ENCODE measurements at regions not wholly inside any gene's neighbourhood (a gene's known extent, or its start where the extent isn't known, plus 50 kb on each side); places are given as distances from the start of the nearest gene placed in this dataset.

DNA sequence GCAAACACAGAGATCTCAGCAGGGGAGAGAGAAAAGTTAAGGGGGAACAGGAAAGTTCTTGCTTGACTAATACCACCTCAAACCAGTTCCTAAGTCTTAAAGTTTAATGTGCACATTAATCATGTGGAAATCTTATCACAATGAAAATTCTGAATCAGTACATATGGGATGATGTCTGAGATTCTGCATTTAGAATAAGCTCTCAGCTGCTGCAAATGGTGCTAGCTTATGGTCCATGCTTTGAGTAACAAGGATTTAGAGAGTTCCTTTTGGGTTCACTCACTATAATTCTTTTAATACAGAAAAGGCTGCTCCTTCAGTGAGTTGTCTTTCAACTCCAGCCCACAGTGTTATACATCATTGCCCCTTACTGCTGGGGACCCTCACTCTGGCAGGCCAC, 99.5 kb upstream of the THRB start:
- Histone ChIP-seq H3K27me3 (ENCODE audit: insufficient read depth, poor library complexity, severe bottlenecking) (no peaks in the 10 kb centered on the region), H3K27ac (replicated peaks) (no peak overlapping the region), H3K4me3 (replicated peaks; ENCODE audit: insufficient read depth, low read length) (no peak overlapping the region)
- no peak for DNase-seq (ENCODE audit: low read depth in 1 of 2, low spot score in 1 of 2)
- TF ChIP-seq POLR2AphosphoS5 (IDR thresholded peaks at IDR 0.05; ENCODE audit: low read depth): no peak
- TF ChIP-seq, protein P1, sequence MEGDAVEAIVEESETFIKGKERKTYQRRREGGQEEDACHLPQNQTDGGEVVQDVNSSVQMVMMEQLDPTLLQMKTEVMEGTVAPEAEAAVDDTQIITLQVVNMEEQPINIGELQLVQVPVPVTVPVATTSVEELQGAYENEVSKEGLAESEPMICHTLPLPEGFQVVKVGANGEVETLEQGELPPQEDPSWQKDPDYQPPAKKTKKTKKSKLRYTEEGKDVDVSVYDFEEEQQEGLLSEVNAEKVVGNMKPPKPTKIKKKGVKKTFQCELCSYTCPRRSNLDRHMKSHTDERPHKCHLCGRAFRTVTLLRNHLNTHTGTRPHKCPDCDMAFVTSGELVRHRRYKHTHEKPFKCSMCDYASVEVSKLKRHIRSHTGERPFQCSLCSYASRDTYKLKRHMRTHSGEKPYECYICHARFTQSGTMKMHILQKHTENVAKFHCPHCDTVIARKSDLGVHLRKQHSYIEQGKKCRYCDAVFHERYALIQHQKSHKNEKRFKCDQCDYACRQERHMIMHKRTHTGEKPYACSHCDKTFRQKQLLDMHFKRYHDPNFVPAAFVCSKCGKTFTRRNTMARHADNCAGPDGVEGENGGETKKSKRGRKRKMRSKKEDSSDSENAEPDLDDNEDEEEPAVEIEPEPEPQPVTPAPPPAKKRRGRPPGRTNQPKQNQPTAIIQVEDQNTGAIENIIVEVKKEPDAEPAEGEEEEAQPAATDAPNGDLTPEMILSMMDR (IDR thresholded peaks at IDR 0.05; ENCODE audit: insufficient read depth, low read length): no peak
- TF ChIP-seq, protein P2, sequence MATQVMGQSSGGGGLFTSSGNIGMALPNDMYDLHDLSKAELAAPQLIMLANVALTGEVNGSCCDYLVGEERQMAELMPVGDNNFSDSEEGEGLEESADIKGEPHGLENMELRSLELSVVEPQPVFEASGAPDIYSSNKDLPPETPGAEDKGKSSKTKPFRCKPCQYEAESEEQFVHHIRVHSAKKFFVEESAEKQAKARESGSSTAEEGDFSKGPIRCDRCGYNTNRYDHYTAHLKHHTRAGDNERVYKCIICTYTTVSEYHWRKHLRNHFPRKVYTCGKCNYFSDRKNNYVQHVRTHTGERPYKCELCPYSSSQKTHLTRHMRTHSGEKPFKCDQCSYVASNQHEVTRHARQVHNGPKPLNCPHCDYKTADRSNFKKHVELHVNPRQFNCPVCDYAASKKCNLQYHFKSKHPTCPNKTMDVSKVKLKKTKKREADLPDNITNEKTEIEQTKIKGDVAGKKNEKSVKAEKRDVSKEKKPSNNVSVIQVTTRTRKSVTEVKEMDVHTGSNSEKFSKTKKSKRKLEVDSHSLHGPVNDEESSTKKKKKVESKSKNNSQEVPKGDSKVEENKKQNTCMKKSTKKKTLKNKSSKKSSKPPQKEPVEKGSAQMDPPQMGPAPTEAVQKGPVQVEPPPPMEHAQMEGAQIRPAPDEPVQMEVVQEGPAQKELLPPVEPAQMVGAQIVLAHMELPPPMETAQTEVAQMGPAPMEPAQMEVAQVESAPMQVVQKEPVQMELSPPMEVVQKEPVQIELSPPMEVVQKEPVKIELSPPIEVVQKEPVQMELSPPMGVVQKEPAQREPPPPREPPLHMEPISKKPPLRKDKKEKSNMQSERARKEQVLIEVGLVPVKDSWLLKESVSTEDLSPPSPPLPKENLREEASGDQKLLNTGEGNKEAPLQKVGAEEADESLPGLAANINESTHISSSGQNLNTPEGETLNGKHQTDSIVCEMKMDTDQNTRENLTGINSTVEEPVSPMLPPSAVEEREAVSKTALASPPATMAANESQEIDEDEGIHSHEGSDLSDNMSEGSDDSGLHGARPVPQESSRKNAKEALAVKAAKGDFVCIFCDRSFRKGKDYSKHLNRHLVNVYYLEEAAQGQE (IDR thresholded peaks at IDR 0.05; ENCODE audit: insufficient replicate concordance, low read depth): no peak
- TF ChIP-seq GABPA (IDR thresholded peaks at IDR 0.05; ENCODE audit: low read depth): no peak
- no peak for TF ChIP-seq SPI1 (IDR thresholded peaks at IDR 0.05; ENCODE audit: borderline replicate concordance, low read depth)

DNA sequence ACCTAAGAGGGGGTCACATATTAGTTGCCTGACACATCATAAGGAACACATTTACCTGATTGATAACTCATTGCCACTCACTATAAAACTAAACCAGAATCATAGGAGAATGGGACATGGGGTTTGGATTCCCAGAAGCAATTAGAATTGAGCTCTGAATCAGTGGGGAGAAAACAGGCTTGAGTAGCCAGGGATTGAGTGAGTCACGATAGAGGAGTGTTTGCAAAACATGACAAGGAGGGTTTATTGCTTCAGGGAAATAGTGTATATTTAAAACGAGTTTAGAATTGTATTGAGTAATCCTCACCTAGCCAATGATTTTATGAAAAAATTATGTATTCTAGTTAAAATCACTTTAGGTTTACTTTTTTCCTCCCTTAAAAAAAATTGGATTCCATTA, 101.1 kb upstream of the THRB start:
- DNase-seq (ENCODE audit: low read depth in 1 of 2, low spot score in 1 of 2): no peak
- no peaks in the 10 kb centered on the region for H3K27me3 ChIP-seq (ENCODE audit: insufficient read depth, poor library complexity, severe bottlenecking)
- H3K4me3 ChIP-seq (replicated peaks; ENCODE audit: insufficient read depth, low read length): no peak overlapping the region
- TF ChIP-seq, protein P1 (IDR thresholded peaks at IDR 0.05; ENCODE audit: insufficient read depth, low read length): no peak
- no peak for TF ChIP-seq POLR2AphosphoS5 (IDR thresholded peaks at IDR 0.05; ENCODE audit: low read depth)
- TF ChIP-seq, protein P2 (IDR thresholded peaks at IDR 0.05; ENCODE audit: insufficient replicate concordance, low read depth): no peak
- TF ChIP-seq GABPA (IDR thresholded peaks at IDR 0.05; ENCODE audit: low read depth): no peak
- no peak for TF ChIP-seq SPI1 (IDR thresholded peaks at IDR 0.05; ENCODE audit: borderline replicate concordance, low read depth)
- H3K27ac ChIP-seq (replicated peaks): no peak overlapping the region

DNA sequence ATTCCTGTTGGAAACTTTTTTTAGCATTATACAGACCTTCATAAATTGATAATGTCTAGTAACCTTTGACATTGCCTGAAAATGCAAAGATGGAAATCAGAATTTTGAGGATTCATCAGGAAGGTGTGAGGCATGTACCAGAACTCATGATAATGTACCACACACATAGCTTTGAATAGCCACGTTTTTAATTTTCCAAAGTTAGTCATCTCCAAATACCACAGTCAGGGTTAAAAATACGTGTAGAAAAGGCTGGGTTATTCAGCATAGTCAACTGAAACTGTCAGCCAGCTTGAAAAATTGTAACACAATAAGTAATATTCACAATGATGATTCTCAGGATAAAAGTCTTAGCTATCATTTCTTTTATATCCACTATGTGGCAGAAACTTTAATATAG, 102.0 kb upstream of the THRB start:
- DNase-seq (ENCODE audit: low read depth in 1 of 2, low spot score in 1 of 2): no peak
- no peak overlapping the region for H3K4me3 ChIP-seq (replicated peaks; ENCODE audit: insufficient read depth, low read length)
- H3K27me3 ChIP-seq (ENCODE audit: insufficient read depth, poor library complexity, severe bottlenecking): no peaks in the 10 kb centered on the region
- no peak for TF ChIP-seq SPI1 (IDR thresholded peaks at IDR 0.05; ENCODE audit: borderline replicate concordance, low read depth)
- TF ChIP-seq, protein P2 (IDR thresholded peaks at IDR 0.05; ENCODE audit: insufficient replicate concordance, low read depth): no peak
- TF ChIP-seq, protein P1 (IDR thresholded peaks at IDR 0.05; ENCODE audit: insufficient read depth, low read length): no peak
- TF ChIP-seq GABPA (IDR thresholded peaks at IDR 0.05; ENCODE audit: low read depth): no peak
- no peak overlapping the region for H3K27ac ChIP-seq (replicated peaks)
